ENCODE measurements at regions not wholly inside any gene's neighbourhood (a gene's known extent, or its start where the extent isn't known, plus 50 kb on each side); places are given as distances from the start of the nearest gene placed in this dataset.

DNA sequence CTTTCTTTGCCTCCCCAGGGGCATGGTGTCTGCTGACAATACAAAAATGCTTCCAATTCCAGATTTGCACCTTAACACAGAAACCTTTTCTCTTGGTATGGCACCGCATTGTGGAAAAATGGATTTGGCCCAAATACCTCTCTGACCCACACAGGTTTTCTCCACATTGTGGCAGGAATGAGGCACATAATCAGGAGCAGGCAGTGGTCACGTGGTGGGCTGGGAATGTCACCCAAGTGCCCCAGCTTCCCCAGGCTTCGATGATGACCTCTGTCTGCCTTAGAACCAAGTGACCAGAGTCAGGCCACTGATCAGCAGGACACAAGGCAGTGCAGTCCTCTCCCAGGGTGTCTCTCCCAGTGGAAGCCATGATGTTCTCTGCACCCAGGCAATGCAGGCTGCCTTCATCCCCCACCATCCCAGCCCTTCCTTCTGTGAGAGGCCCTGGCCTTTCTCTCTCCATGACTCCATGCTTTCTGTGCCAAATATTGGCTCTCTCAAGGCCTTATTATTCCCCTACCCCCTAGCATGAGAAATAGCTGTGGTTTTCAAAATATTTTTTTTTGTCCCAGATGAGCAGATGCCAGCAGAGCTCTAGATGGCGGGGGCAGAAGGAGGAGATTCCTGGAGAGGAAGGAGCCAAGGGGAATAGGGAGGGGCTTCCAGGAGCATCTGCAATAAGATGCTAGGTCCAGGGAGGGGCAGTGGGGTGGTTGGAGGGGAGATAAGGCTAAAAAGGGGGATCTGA, 198.9 kb downstream of the ACKR3 start:
- DNase-seq (ENCODE audit: extremely low spot score) = no peak
- CTCF ChIA-PET = no interaction called here
- TF ChIP-seq L3MBTL2 (conservative IDR thresholded peaks at IDR 0.05) = no peak
- TF ChIP-seq ZNF384 (IDR thresholded peaks at IDR 0.05) = no peak
- no peak for TF ChIP-seq ARNT (IDR thresholded peaks at IDR 0.05)
- no peak for TF ChIP-seq FOXA1 (IDR thresholded peaks at IDR 0.05)
- TF ChIP-seq BHLHE40 (IDR thresholded peaks at IDR 0.05; ENCODE audit: borderline replicate concordance) = no peak
- TF ChIP-seq FOXM1 (IDR thresholded peaks at IDR 0.05; ENCODE audit: borderline replicate concordance) = no peak
- TF ChIP-seq TARDBP (IDR thresholded peaks at IDR 0.05) = no peak
- no peak for TF ChIP-seq CTBP1 (IDR thresholded peaks at IDR 0.05; ENCODE audit: borderline replicate concordance)
- TF ChIP-seq LEF1 (IDR thresholded peaks at IDR 0.05; ENCODE audit: borderline replicate concordance) = no peak
- TF ChIP-seq HDGF (IDR thresholded peaks at IDR 0.05; ENCODE audit: borderline replicate concordance) = no peak
- no peak for TF ChIP-seq NFRKB (IDR thresholded peaks at IDR 0.05)
- TF ChIP-seq SUZ12 (IDR thresholded peaks at IDR 0.05) = no peak
- no peak for TF ChIP-seq SP1 (IDR thresholded peaks at IDR 0.05)
- TF ChIP-seq, protein P1, sequence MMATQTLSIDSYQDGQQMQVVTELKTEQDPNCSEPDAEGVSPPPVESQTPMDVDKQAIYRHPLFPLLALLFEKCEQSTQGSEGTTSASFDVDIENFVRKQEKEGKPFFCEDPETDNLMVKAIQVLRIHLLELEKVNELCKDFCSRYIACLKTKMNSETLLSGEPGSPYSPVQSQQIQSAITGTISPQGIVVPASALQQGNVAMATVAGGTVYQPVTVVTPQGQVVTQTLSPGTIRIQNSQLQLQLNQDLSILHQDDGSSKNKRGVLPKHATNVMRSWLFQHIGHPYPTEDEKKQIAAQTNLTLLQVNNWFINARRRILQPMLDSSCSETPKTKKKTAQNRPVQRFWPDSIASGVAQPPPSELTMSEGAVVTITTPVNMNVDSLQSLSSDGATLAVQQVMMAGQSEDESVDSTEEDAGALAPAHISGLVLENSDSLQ (IDR thresholded peaks at IDR 0.05) = no peak
- TF ChIP-seq ELF4 (IDR thresholded peaks at IDR 0.05) = no peak
- TF ChIP-seq FOXK2 (IDR thresholded peaks at IDR 0.05) = no peak

DNA sequence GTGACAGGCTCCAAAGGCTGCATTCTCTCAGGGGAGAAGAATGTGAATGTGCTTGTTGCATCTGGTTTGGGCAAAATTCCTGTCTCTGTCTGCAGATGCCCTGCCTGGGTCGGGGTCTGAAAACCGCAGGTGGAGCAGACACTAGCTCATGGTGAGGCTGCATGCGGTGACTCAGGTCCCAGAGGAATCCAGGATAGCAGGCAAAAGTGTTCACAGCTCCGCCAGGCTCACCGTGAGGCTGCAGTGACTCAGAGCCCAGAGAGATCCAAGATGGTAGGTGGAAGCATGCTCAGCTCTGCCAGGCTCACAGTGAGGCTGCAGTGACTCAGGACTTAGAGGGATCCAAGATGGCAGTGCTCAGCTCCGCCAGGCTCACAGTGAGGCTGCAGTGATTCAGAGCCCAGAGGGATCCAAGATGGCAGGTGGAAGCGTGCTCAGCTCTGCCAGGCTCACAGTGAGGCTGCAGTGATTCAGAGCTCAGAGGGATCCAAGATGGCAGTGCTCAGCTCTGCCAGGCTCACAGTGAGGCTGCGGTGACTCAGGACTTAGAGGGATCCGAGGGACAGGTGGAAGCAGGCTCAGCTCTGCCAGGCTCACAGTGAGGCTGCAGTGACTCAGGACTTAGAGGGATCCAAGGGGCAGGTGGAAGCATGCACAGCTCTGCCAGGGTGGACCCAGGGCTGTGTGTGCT, 200.5 kb downstream of the ACKR3 start:
- ChIA-PET POLR2A (no interaction called here), CTCF (no interaction called here)
- TF ChIP-seq ARNT (IDR thresholded peaks at IDR 0.05) (no peak), SP1 (IDR thresholded peaks at IDR 0.05) (no peak), L3MBTL2 (conservative IDR thresholded peaks at IDR 0.05) (no peak), FOXM1 (IDR thresholded peaks at IDR 0.05; ENCODE audit: borderline replicate concordance) (no peak), TARDBP (IDR thresholded peaks at IDR 0.05) (no peak), LEF1 (IDR thresholded peaks at IDR 0.05; ENCODE audit: borderline replicate concordance) (no peak), FOXA1 (IDR thresholded peaks at IDR 0.05) (no peak), ZNF384 (IDR thresholded peaks at IDR 0.05) (no peak), CTBP1 (IDR thresholded peaks at IDR 0.05; ENCODE audit: borderline replicate concordance) (no peak), BHLHE40 (IDR thresholded peaks at IDR 0.05; ENCODE audit: borderline replicate concordance) (no peak), HDGF (IDR thresholded peaks at IDR 0.05; ENCODE audit: borderline replicate concordance) (no peak), FOXK2 (IDR thresholded peaks at IDR 0.05) (no peak), NFRKB (IDR thresholded peaks at IDR 0.05) (no peak), SUZ12 (IDR thresholded peaks at IDR 0.05) (no peak), ELF4 (IDR thresholded peaks at IDR 0.05) (no peak)
- TF ChIP-seq, protein P1 (IDR thresholded peaks at IDR 0.05) = no peak
- no peak for DNase-seq (ENCODE audit: extremely low spot score)

More for the DNA sequence above, 198.9 kb downstream of the ACKR3 start:
- POLR2A ChIA-PET = no interaction called here

DNA sequence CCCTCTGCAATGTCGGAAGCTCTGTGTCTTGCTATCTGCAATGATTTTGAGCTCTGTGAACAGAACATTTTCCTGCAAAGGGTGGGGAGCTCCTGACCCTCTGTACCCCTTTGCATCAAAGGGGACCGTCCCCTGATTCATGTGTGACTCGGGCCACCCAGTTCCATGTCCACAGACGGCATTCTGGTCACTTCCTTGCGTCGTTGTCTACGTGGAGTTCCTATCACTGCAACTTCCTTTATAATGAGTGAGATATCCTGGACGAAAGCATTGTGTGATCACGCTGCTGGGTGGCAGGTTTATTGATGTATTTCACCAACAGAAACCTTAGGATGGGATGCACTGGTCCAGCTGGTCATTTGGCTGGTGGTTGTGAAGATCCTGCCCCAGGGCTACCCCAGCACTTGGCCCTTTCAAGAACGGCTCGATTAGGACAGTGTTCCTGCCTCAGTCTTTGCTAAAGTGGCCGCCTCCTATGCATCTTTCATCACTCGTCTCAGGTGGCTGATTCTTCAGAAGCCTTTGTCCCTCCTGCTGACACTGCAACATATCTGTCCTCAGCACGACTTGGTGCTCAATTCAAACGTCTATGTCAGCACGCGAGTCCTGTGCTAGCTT, 202.7 kb downstream of the ACKR3 start:
- TF ChIP-seq ARNT (IDR thresholded peaks at IDR 0.05) (no peak), ELF4 (IDR thresholded peaks at IDR 0.05) (no peak), HDGF (IDR thresholded peaks at IDR 0.05; ENCODE audit: borderline replicate concordance) (no peak), SP1 (IDR thresholded peaks at IDR 0.05) (no peak)
- POLR2A ChIA-PET = no interaction called here
- DNase-seq (ENCODE audit: extremely low spot score) = no peak
- CTCF ChIA-PET = interaction anchor here (0.7 kb wide), 1 partner anchor 254 kb away, joined by 3 read pairs; no protein-coding TSS in a partner anchor

DNA sequence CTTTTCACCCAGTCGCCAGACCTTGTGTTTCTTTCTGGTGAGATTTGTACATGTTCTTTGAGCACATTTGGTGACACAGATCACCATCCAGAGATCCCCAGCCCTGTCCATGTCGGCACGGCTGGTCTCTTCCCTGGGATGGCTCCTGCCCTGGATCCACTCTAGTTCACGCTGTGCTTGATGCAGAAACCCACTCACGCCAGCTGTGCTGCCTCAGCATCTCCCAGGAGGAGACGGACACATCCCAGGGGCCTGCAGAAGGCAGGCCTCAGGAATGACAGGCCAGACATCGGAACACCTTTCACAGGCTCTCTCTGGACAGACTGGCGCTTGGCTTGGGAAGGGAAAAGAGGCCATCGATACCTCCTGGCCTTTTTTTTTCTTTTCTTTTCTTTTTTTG, 203.6 kb downstream of the ACKR3 start:
- TF ChIP-seq LEF1 (IDR thresholded peaks at IDR 0.05; ENCODE audit: borderline replicate concordance) = no peak
- TF ChIP-seq ZNF384 (IDR thresholded peaks at IDR 0.05) = no peak
- TF ChIP-seq SP1 (IDR thresholded peaks at IDR 0.05) = no peak
- no peak for TF ChIP-seq L3MBTL2 (conservative IDR thresholded peaks at IDR 0.05)
- no peak for TF ChIP-seq BHLHE40 (IDR thresholded peaks at IDR 0.05; ENCODE audit: borderline replicate concordance)
- no peak for DNase-seq (ENCODE audit: extremely low spot score)
- ChIA-PET POLR2A (no interaction called here), CTCF (interaction anchor here (0.7 kb wide), 1 partner anchor 255 kb away, joined by 3 read pairs; no protein-coding TSS in a partner anchor)

DNA sequence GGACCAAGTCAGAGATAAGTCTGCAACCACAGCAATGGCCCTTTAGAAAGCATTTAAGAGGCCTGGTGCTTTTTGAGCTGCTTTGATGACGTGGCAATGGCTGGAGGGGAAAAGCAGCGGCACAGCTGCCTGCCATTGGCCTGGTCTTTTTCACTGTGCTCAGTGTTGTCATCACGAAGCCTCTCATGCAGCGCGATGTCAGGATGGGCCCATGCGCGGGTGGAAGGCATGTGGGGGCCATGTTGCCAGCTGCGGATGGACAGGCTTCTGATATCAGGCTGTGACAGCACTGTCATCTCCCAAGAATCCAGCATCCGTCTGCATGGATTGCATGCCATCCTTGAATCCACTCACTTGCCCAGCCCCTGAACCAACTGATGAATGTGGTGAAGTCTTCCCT, 204.5 kb downstream of the ACKR3 start:
- DNase-seq (ENCODE audit: extremely low spot score) = no peak
- POLR2A ChIA-PET = no interaction called here
- no peak for TF ChIP-seq BHLHE40 (IDR thresholded peaks at IDR 0.05; ENCODE audit: borderline replicate concordance)
- TF ChIP-seq NFRKB (IDR thresholded peaks at IDR 0.05) = no peak
- no peak for TF ChIP-seq HDGF (IDR thresholded peaks at IDR 0.05; ENCODE audit: borderline replicate concordance)
- TF ChIP-seq LEF1 (IDR thresholded peaks at IDR 0.05; ENCODE audit: borderline replicate concordance) = no peak
- no peak for TF ChIP-seq SUZ12 (IDR thresholded peaks at IDR 0.05)
- no peak for TF ChIP-seq FOXK2 (IDR thresholded peaks at IDR 0.05)
- TF ChIP-seq ELF4 (IDR thresholded peaks at IDR 0.05) = no peak
- no peak for TF ChIP-seq ARNT (IDR thresholded peaks at IDR 0.05)
- TF ChIP-seq, protein P1 (IDR thresholded peaks at IDR 0.05) = no peak
- TF ChIP-seq CTBP1 (IDR thresholded peaks at IDR 0.05; ENCODE audit: borderline replicate concordance) = no peak
- no peak for TF ChIP-seq FOXM1 (IDR thresholded peaks at IDR 0.05; ENCODE audit: borderline replicate concordance)
- no peak for TF ChIP-seq SP1 (IDR thresholded peaks at IDR 0.05)
- TF ChIP-seq L3MBTL2 (conservative IDR thresholded peaks at IDR 0.05) = no peak
- no peak for TF ChIP-seq FOXA1 (IDR thresholded peaks at IDR 0.05)
- no peak for TF ChIP-seq TARDBP (IDR thresholded peaks at IDR 0.05)
- CTCF ChIA-PET = no interaction called here

Measured in HEK293T (cell line).